ENCODE measurements at regions not wholly inside any gene's neighbourhood (a gene's known extent, or its start where the extent isn't known, plus 50 kb on each side); places are given as distances from the start of the nearest gene placed in this dataset.
"Not testable (repeated sequence)": the region's sequence is repeated elsewhere in the genome, so short reads cannot be mapped to it uniquely, and the experiment has no call there.

- DNase-seq, result no peak
Observed at GRCh38 chr4:23516716-23517115, 373.1 kb downstream of the PPARGC1A start.

- DNase-seq, result no peak
Observed at GRCh38 chr4:23504083-23504482, 385.8 kb downstream of the PPARGC1A start.

GRCh38 chr4:23500894-23501449 is 388.9 kb downstream of the PPARGC1A start:
- no peak for DNase-seq

GRCh38 chr4:23485801-23486200 is 404.0 kb downstream of the PPARGC1A start:
- DNase-seq, result no peak

GRCh38 chr4:23484689-23485088 is 405.2 kb downstream of the PPARGC1A start:
- DNase-seq, result no peak

- no peak for DNase-seq
Observed at GRCh38 chr4:23483320-23483960, 406.4 kb downstream of the PPARGC1A start.

GRCh38 chr4:23481566-23481965 is 408.3 kb downstream of the PPARGC1A start:
- no peak for DNase-seq

GRCh38 chr4:23477905-23478304 is 411.9 kb downstream of the PPARGC1A start:
- no peak for DNase-seq

- no peak for DNase-seq
Observed at GRCh38 chr4:23476515-23477090, 413.2 kb downstream of the PPARGC1A start.

- no peak for DNase-seq
Observed at GRCh38 chr4:23463071-23463470, 426.8 kb downstream of the PPARGC1A start.

- no peak for DNase-seq
Observed at GRCh38 chr4:23458054-23458453, 431.8 kb downstream of the PPARGC1A start.

- DNase-seq, result no peak
Observed at GRCh38 chr4:23456864-23457263, 433.0 kb downstream of the PPARGC1A start.

GRCh38 chr4:23455456-23456158 is 434.2 kb downstream of the PPARGC1A start:
- DNase-seq, result peak; percentile 1

GRCh38 chr4:23441530-23442069 is 448.2 kb downstream of the PPARGC1A start:
- DNase-seq, result peak; percentile 7

GRCh38 chr4:23438764-23439163 is 451.1 kb downstream of the PPARGC1A start:
- peak; percentile 28 for DNase-seq

- DNase-seq, result no peak
Observed at GRCh38 chr4:23429497-23429896, 460.4 kb downstream of the PPARGC1A start.

GRCh38 chr4:23425570-23425969 is 464.3 kb downstream of the PPARGC1A start:
- DNase-seq, result no peak

- no peak for DNase-seq
Observed at GRCh38 chr4:23423540-23423939, 466.3 kb downstream of the PPARGC1A start.

GRCh38 chr4:23422878-23423277 is 467.0 kb downstream of the PPARGC1A start:
- peak; percentile 21 for DNase-seq

- peak; percentile 37 for DNase-seq
Observed at GRCh38 chr4:23413631-23414030, 476.2 kb downstream of the PPARGC1A start.

- no peak for DNase-seq
Observed at GRCh38 chr4:23412701-23413100, 477.1 kb downstream of the PPARGC1A start.

GRCh38 chr4:23408913-23409312 is 480.9 kb downstream of the PPARGC1A start:
- not testable (repeated sequence) for DNase-seq

- no peak for DNase-seq
Observed at GRCh38 chr4:23401572-23401971, 488.3 kb downstream of the PPARGC1A start.

All from fibroblast of skin of right biceps (primary cell).